Pancreas (tissue), 10 donors: ENCODE measurements at regions not wholly inside any gene's neighbourhood (a gene's known extent, or its start where the extent isn't known, plus 50 kb on each side); places are given as distances from the start of the nearest gene placed in this dataset.

Source experiments
- ATAC-seq, 4 donors: fragments of 200-7000 bp; cut with Tn5 transposase; one replicate each; pipeline versions ENCODE4 v1.8.0 to v1.9.1; 2020; ENCODE audit warnings: mild to moderate bottlenecking in 4 of 4, moderate library complexity in 4 of 4
- DNase-seq, 6 donors: peaks; one replicate each; pipeline ENCODE4 v3.0.0-alpha.2; 2020
- FAIRE-seq: peaks from 2 replicates; lab custom pipeline; 2012; peaks lifted over from hg19 to GRCh38; lab: Jason Lieb, UNC
- H3K27ac ChIP-seq, 4 donors: fragments of 200-600 bp; sonication (generic); 1 replicate in 3 of 4; 2 replicates in 1 of 4; pipeline versions ENCODE4 v1.5.0 to v1.8.0; 2020
- H3K27me3 ChIP-seq, 4 donors: fragments of 200-600 bp; one replicate each; pipeline ENCODE4 v1.8.0; 2021
- H3K36me3 ChIP-seq, 3 donors: fragments of 200-600 bp; sonication (generic) in 1 of 3; one replicate each; pipeline versions ENCODE4 v1.5.0 to v1.8.0; 2020 to 2021
- H3K4me1 ChIP-seq, 3 donors: fragments of 200-600 bp; one replicate each; pipeline ENCODE4 v1.8.0; 2021
- H3K4me3 ChIP-seq, 4 donors: fragments of 200-600 bp; sonication (generic) in 2 of 4; one replicate each; pipeline versions ENCODE4 v1.5.0 to v1.8.0; 2020 to 2021
- H3K9me3 ChIP-seq, 4 donors: fragments of 200-600 bp; one replicate each; pipeline ENCODE4 v1.8.0; 2021
- CTCF ChIP-seq, 4 donors: fragments of 200-600 bp; sonication (generic) in 3 of 4; IDR thresholded peaks; one replicate each; pipeline versions ENCODE4 v1.5.0 to v1.8.0; 2021; ENCODE audit warnings: antibody characterized with exemption in 4 of 4
- WGBS, 2 donors: extraction: QIAGEN DNeasy Blood & Tissue Kit; methylation state at CpG; one replicate each; pipeline ENCODE4 v1.1.7; 2013; 5-methylcytosine and 5-hydroxymethylcytosine counted together
- intact Hi-C, 3 donors: fragments of 100-400 bp; cut with DNase I; formaldehyde crosslinking; loops; one replicate each; pipeline versions ENCODE4 v1.11.1 to v1.14.2; 2022
- donor health status: healthy with polysubstance abuse.
- donor health status: DM: no; HTN: no; CAD: no; lungs with moderate emphysema.
- donor health status: DM: no; HTN: no; CAD: no.
- donor health status: control.
- donor health status: control.
- donor health status: Bipolar disorder and iron deficiency.
- donor health status: DM: yes; HTN: yes; CAD: no.
- donor health status: DM: no; HTN: no; CAD: no.
- donor health status: DM: no; HTN: no; CAD: no.
- donor health status: DM: yes; HTN: yes; CAD: no.

GRCh38 chr20:41902346-41902745 is 284.2 kb upstream of the CHD6 start:
- H3K9me3 ChIP-seq: no peaks in the 10 kb centered on the region
- DNase-seq: no peak
- no peak overlapping the region for H3K27ac ChIP-seq
- H3K36me3 ChIP-seq: no peaks in the 10 kb centered on the region
- no peak for FAIRE-seq
- no peak overlapping the region for H3K4me3 ChIP-seq
- WGBS, 2 donors: 64 to 74% methylated on average over 4 of the region's 4 CpGs
- TF ChIP-seq CTCF (IDR thresholded peaks at IDR 0.05): no peak
- no peaks in the 10 kb centered on the region for H3K4me1 ChIP-seq
- no peak for ATAC-seq
- no peaks in the 10 kb centered on the region for H3K27me3 ChIP-seq
- intact Hi-C loops: no loop called here

- H3K4me3 ChIP-seq: no peak overlapping the region
- H3K27me3 ChIP-seq: no peaks in the 10 kb centered on the region
- H3K9me3 ChIP-seq: no peaks in the 10 kb centered on the region
- 57 to 58% methylated on average over 4 of the region's 4 CpGs for WGBS, 2 donors
- no peaks in the 10 kb centered on the region for H3K36me3 ChIP-seq
- no peak for ATAC-seq
- no peak overlapping the region for H3K27ac ChIP-seq
- intact Hi-C loops: no loop called here
- TF ChIP-seq CTCF (IDR thresholded peaks at IDR 0.05): no peak
- no peak for FAIRE-seq
- H3K4me1 ChIP-seq: no peaks in the 10 kb centered on the region
- DNase-seq: no peak
These were observed 282.1 kb upstream of the CHD6 start for GRCh38 chr20:41900201-41900691.

GRCh38 chr20:41897708-41898107 is 279.5 kb upstream of the CHD6 start:
- intact Hi-C loops: no loop called here
- H3K9me3 ChIP-seq: no peaks in the 10 kb centered on the region
- H3K4me1 ChIP-seq: no peaks in the 10 kb centered on the region
- TF ChIP-seq CTCF (IDR thresholded peaks at IDR 0.05): no peak
- no peaks in the 10 kb centered on the region for H3K36me3 ChIP-seq
- H3K27me3 ChIP-seq: no peaks in the 10 kb centered on the region
- WGBS, 2 donors: 56 to 65% methylated on average over 5 of the region's 5 CpGs
- DNase-seq: no peak
- no peak overlapping the region for H3K4me3 ChIP-seq
- FAIRE-seq: no peak
- no peak for ATAC-seq
- no peak overlapping the region for H3K27ac ChIP-seq

GRCh38 chr20:41895241-41896032 is 277.3 kb upstream of the CHD6 start:
- FAIRE-seq (no peak), DNase-seq (no peak), ATAC-seq (peak in 1 of 4 donors; percentile 30)
- no peaks in the 10 kb centered on the region for H3K27me3 ChIP-seq
- H3K4me3 ChIP-seq: no peak overlapping the region
- no peaks in the 10 kb centered on the region for H3K4me1 ChIP-seq
- H3K9me3 ChIP-seq: no peaks in the 10 kb centered on the region
- H3K36me3 ChIP-seq: no peaks in the 10 kb centered on the region
- 24 to 39% methylated on average over 5 of the region's 5 CpGs for WGBS, 2 donors
- no peak for TF ChIP-seq CTCF (IDR thresholded peaks at IDR 0.05)
- no peak overlapping the region for H3K27ac ChIP-seq
- intact Hi-C loops: no loop called here
